OCI-LY3 (cell line): ENCODE measurements at regions not wholly inside any gene's neighbourhood (a gene's known extent, or its start where the extent isn't known, plus 50 kb on each side); places are given as distances from the start of the nearest gene placed in this dataset.

Experiments used
- EZH2phosphoT487 ChIP-seq: fragments of 200-600 bp; shearing (Covaris generic); IDR thresholded peaks from 2 replicates; pipeline ENCODE4 v1.6.1; 2018; ENCODE audit warnings: antibody characterized with exemption, mixed run types, low read depth
- TF ChIP-seq, protein P1 (sequence below): fragments of 200-600, 300-600 bp; sonication (generic); IDR thresholded peaks from 2 replicates; pipeline ENCODE4 v1.5.1; 2014; ENCODE audit warnings: antibody characterized with exemption, low read length, low read depth

- TF ChIP-seq, protein P1, sequence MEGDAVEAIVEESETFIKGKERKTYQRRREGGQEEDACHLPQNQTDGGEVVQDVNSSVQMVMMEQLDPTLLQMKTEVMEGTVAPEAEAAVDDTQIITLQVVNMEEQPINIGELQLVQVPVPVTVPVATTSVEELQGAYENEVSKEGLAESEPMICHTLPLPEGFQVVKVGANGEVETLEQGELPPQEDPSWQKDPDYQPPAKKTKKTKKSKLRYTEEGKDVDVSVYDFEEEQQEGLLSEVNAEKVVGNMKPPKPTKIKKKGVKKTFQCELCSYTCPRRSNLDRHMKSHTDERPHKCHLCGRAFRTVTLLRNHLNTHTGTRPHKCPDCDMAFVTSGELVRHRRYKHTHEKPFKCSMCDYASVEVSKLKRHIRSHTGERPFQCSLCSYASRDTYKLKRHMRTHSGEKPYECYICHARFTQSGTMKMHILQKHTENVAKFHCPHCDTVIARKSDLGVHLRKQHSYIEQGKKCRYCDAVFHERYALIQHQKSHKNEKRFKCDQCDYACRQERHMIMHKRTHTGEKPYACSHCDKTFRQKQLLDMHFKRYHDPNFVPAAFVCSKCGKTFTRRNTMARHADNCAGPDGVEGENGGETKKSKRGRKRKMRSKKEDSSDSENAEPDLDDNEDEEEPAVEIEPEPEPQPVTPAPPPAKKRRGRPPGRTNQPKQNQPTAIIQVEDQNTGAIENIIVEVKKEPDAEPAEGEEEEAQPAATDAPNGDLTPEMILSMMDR: no peak
- TF ChIP-seq EZH2phosphoT487: no peak
These were observed 144.0 kb downstream of the SIM1 start for GRCh38 chr6:100320686-100321085.
